Trophoblast cell (in vitro differentiated cells and primary cell): ENCODE measurements at regions not wholly inside any gene's neighbourhood (a gene's known extent, or its start where the extent isn't known, plus 50 kb on each side); places are given as distances from the start of the nearest gene placed in this dataset.

Experiments used
- DNase-seq, 2 donors: peaks; one replicate each; pipeline ENCODE4 v3.0.0-alpha.2; 2016
- H2AFZ ChIP-seq: 2 replicates; pipeline ENCODE4 v1.6.1; 2013; ENCODE audit warnings: low read length, moderate library complexity, mild to moderate bottlenecking; ENCODE audit not compliant: insufficient read depth, poor library complexity
- H2AK5ac ChIP-seq: 2 replicates; pipeline ENCODE4 v1.6.1; 2013; ENCODE audit warnings: mild to moderate bottlenecking, low read length
- H2BK120ac ChIP-seq: 2 replicates; pipeline ENCODE4 v1.6.1; 2013; ENCODE audit warnings: low read length, mild to moderate bottlenecking, moderate library complexity; ENCODE audit not compliant: insufficient read depth, poor library complexity
- H2BK12ac ChIP-seq: 2 replicates; pipeline ENCODE4 v1.6.1; 2013; ENCODE audit warnings: mild to moderate bottlenecking, low read length, moderate library complexity
- H2BK5ac ChIP-seq: 2 replicates; pipeline ENCODE4 v1.6.1; 2013; ENCODE audit warnings: low read length, low read depth, moderate library complexity, mild to moderate bottlenecking; ENCODE audit not compliant: poor library complexity
- H3K14ac ChIP-seq: 2 replicates; pipeline ENCODE4 v1.6.1; 2013; ENCODE audit warnings: mild to moderate bottlenecking, low read length
- H3K18ac ChIP-seq: 2 replicates; pipeline ENCODE4 v1.6.1; 2013; ENCODE audit warnings: mild to moderate bottlenecking, low read length
- H3K23ac ChIP-seq: 2 replicates; pipeline ENCODE4 v1.6.1; 2013; ENCODE audit warnings: low read length
- H3K27ac ChIP-seq: 2 replicates; pipeline ENCODE4 v1.5.1; 2013; ENCODE audit warnings: low read depth, mild to moderate bottlenecking, inconsistent platforms, low read length, moderate library complexity
- H3K27me3 ChIP-seq: 2 replicates; pipeline ENCODE4 v1.6.1; 2013; ENCODE audit warnings: inconsistent platforms, mild to moderate bottlenecking, low read length, moderate library complexity; ENCODE audit not compliant: insufficient read depth
- H3K36me3 ChIP-seq, 2 experiments: 1 replicate in 1 of 2; 2 replicates in 1 of 2; pipeline ENCODE4 v1.6.1; 2013; ENCODE audit warnings: low read length in 2 of 2, mild to moderate bottlenecking in 2 of 2, moderate library complexity in 1 of 2; ENCODE audit not compliant: insufficient read depth in 2 of 2, control insufficient read depth in 1 of 2
- H3K4ac ChIP-seq: 2 replicates; pipeline ENCODE4 v1.6.1; 2013; ENCODE audit warnings: low read depth, mild to moderate bottlenecking, low read length, moderate library complexity
- H3K4me1 ChIP-seq, 2 experiments: 1 replicate in 1 of 2; 2 replicates in 1 of 2; pipeline ENCODE4 v1.6.1; 2013; ENCODE audit warnings: low read length in 2 of 2, mild to moderate bottlenecking in 2 of 2, moderate library complexity in 1 of 2; ENCODE audit not compliant: insufficient read depth in 2 of 2, control insufficient read depth in 1 of 2
- H3K4me2 ChIP-seq: 2 replicates; pipeline ENCODE4 v1.6.1; 2013; ENCODE audit warnings: inconsistent platforms, mild to moderate bottlenecking, low read length, moderate library complexity
- H3K4me3 ChIP-seq: 2 replicates; pipeline ENCODE4 v1.5.1; 2013; ENCODE audit warnings: mild to moderate bottlenecking, low read depth, low read length, inconsistent platforms
- H3K79me1 ChIP-seq: one replicate; pipeline ENCODE4 v1.6.1; 2013; ENCODE audit warnings: low read length
- H3K79me2 ChIP-seq: 2 replicates; pipeline ENCODE4 v1.6.1; 2013; ENCODE audit warnings: low read length, mild to moderate bottlenecking; ENCODE audit not compliant: control insufficient read depth, insufficient read depth, poor library complexity
- H3K9ac ChIP-seq: 2 replicates; pipeline ENCODE4 v1.6.1; 2013; ENCODE audit warnings: mild to moderate bottlenecking, low read length
- H3K9me3 ChIP-seq: 2 replicates; pipeline ENCODE4 v1.6.1; 2013; ENCODE audit warnings: low read depth, mild to moderate bottlenecking, control low read depth, inconsistent platforms, low read length; ENCODE audit not compliant: insufficient read depth
- H4K12ac ChIP-seq: 2 replicates; pipeline ENCODE4 v1.6.1; 2013; ENCODE audit warnings: low read depth, mild to moderate bottlenecking, low read length, moderate library complexity
- H4K8ac ChIP-seq: 2 replicates; pipeline ENCODE4 v1.6.1; 2013; ENCODE audit warnings: low read depth, mild to moderate bottlenecking, low read length, moderate library complexity
- H4K91ac ChIP-seq: one replicate; pipeline ENCODE4 v1.6.1; 2013; ENCODE audit warnings: low read depth, mild to moderate bottlenecking, low read length, moderate library complexity
- WGBS: extraction: QIAGEN DNeasy Blood & Tissue Kit; methylation state at CpG from one replicate; pipeline ENCODE4 v1.1.7; 2013; ENCODE audit warnings: missing lambda C conversion rate; ENCODE audit not compliant: insufficient read length, insufficient coverage; ENCODE audit errors: extremely low coverage; 5-methylcytosine and 5-hydroxymethylcytosine counted together

DNA sequence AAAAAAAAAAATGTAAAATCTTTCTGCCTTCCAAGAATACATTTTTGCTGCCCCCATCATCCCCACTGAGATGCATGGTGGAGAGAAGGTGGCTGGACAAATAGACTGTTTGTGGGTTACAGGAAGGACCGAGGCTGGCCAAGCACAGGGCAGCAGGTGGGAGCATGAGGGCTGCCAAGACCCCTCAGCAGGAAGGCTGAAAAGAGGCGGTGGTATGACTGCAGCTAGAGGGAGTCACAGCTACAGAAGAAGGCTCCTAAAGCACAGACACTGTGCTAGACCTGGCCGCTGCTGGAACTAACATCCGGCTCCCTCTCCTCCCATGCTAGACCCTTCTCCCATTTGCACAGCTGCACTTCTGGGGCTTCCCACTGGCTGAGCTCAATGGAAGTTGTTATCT is 289.6 kb downstream of the TCERG1L start:
- no peak overlapping the region for H2AK5ac ChIP-seq

DNA sequence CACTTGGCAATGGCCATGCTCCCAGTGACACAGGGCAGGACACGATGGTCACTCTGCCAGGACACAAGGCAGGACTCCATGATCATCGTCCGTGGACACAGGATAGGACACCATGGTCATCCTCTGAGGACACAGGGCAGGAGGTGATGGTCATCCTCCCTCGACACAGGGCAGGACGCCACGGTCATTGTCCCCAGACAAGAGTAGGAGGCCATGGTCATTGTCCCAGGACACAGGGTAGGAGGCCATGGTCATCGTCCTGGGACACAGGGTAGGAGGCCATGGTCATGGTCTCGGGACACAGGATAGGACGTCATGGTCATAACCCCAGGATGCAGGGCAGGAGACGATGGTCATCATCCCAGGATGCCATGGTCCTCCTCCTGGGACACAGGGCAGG is 289.2 kb downstream of the TCERG1L start:
- H4K8ac ChIP-seq = no peak overlapping the region
- no peak overlapping the region for H2BK5ac ChIP-seq
- H4K12ac ChIP-seq = no peak overlapping the region
- H3K4me1 ChIP-seq = peaks cover 5 to 13% of the 10 kb centered on the region in 2 experiments
- H2AK5ac ChIP-seq = no peak overlapping the region
- H3K9ac ChIP-seq = no peak overlapping the region
- no CpG with 5 or more reads among the region's 10 CpGs for WGBS
- no peak overlapping the region for H3K23ac ChIP-seq
- no peaks in the 10 kb centered on the region for H3K79me1 ChIP-seq
- no peaks in the 10 kb centered on the region for H3K27me3 ChIP-seq
- no peak overlapping the region for H3K14ac ChIP-seq
- no peak overlapping the region for H3K18ac ChIP-seq
- H3K4ac ChIP-seq = no peak overlapping the region
- DNase-seq = no peak
- H3K4me3 ChIP-seq = no peak overlapping the region
- H2AFZ ChIP-seq = no peak overlapping the region
- no peaks in the 10 kb centered on the region for H3K36me3 ChIP-seq
- H4K91ac ChIP-seq = no peak overlapping the region
- no peak overlapping the region for H3K4me2 ChIP-seq
- H3K79me2 ChIP-seq = no peaks in the 10 kb centered on the region
- H3K9me3 ChIP-seq = peaks cover 2% of the 10 kb centered on the region
- H2BK120ac ChIP-seq = no peak overlapping the region
- no peak overlapping the region for H2BK12ac ChIP-seq
- H3K27ac ChIP-seq = no peak overlapping the region

More for the DNA sequence above, 289.6 kb downstream of the TCERG1L start:
- H3K9me3 ChIP-seq = peaks cover 2% of the 10 kb centered on the region
- H4K91ac ChIP-seq = no peak overlapping the region
- no peaks in the 10 kb centered on the region for H3K36me3 ChIP-seq
- no peak overlapping the region for H2BK12ac ChIP-seq
- H3K9ac ChIP-seq = no peak overlapping the region
- no peak overlapping the region for H4K12ac ChIP-seq
- no peak overlapping the region for H2BK5ac ChIP-seq
- no peaks in the 10 kb centered on the region for H3K79me1 ChIP-seq
- H2BK120ac ChIP-seq = no peak overlapping the region
- H3K79me2 ChIP-seq = no peaks in the 10 kb centered on the region
- H3K27me3 ChIP-seq = no peaks in the 10 kb centered on the region
- no CpG with 5 or more reads among the region's 4 CpGs for WGBS
- H2AFZ ChIP-seq = no peak overlapping the region
- no peak overlapping the region for H3K23ac ChIP-seq
- no peak for DNase-seq
- no peak overlapping the region for H4K8ac ChIP-seq
- no peak overlapping the region for H3K27ac ChIP-seq
- H3K18ac ChIP-seq = no peak overlapping the region
- no peak overlapping the region for H3K14ac ChIP-seq
- H3K4me2 ChIP-seq = no peak overlapping the region
- no peak overlapping the region for H3K4ac ChIP-seq
- no peak overlapping the region for H3K4me3 ChIP-seq
- H3K4me1 ChIP-seq = peaks cover 5 to 14% of the 10 kb centered on the region in 2 experiments

DNA sequence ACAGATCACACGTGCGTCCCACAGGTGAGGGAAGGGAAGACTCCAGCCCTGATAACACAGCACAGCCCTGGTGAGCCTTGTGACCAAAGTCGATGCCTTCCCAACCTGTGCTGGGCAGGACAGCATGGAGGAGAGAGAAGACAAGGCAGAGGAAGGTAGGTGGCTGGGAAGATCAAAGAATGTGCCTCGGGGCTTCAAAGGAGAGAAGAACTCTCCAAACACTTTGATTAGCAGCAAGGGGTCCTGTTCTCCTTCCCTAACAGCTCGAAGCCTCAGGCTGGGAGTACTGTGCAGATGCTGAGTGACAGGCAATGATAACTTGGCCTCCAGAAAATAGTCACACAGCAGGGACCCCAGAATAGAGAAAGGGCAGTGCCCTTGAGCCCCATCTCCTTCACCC is 288.5 kb downstream of the TCERG1L start:
- no peak overlapping the region for H3K4me3 ChIP-seq
- H3K36me3 ChIP-seq = no peaks in the 10 kb centered on the region
- no peak overlapping the region for H3K4ac ChIP-seq
- H3K14ac ChIP-seq = no peak overlapping the region
- no peak overlapping the region for H3K4me2 ChIP-seq
- H3K4me1 ChIP-seq = peaks cover 3 to 9% of the 10 kb centered on the region in 2 experiments
- no peaks in the 10 kb centered on the region for H3K79me1 ChIP-seq
- no peak overlapping the region for H3K23ac ChIP-seq
- no peak overlapping the region for H2BK5ac ChIP-seq
- H4K91ac ChIP-seq = no peak overlapping the region
- no peak overlapping the region for H4K12ac ChIP-seq
- no peak overlapping the region for H2BK12ac ChIP-seq
- no peaks in the 10 kb centered on the region for H3K79me2 ChIP-seq
- H3K9ac ChIP-seq = no peak overlapping the region
- no CpG with 5 or more reads among the region's 5 CpGs for WGBS
- no peak overlapping the region for H2AK5ac ChIP-seq
- H2BK120ac ChIP-seq = no peak overlapping the region
- no peak overlapping the region for H4K8ac ChIP-seq
- no peak overlapping the region for H3K18ac ChIP-seq
- no peak overlapping the region for H2AFZ ChIP-seq
- H3K27ac ChIP-seq = no peak overlapping the region
- H3K27me3 ChIP-seq = no peaks in the 10 kb centered on the region
- no peak for DNase-seq
- peaks cover 2% of the 10 kb centered on the region for H3K9me3 ChIP-seq

DNA sequence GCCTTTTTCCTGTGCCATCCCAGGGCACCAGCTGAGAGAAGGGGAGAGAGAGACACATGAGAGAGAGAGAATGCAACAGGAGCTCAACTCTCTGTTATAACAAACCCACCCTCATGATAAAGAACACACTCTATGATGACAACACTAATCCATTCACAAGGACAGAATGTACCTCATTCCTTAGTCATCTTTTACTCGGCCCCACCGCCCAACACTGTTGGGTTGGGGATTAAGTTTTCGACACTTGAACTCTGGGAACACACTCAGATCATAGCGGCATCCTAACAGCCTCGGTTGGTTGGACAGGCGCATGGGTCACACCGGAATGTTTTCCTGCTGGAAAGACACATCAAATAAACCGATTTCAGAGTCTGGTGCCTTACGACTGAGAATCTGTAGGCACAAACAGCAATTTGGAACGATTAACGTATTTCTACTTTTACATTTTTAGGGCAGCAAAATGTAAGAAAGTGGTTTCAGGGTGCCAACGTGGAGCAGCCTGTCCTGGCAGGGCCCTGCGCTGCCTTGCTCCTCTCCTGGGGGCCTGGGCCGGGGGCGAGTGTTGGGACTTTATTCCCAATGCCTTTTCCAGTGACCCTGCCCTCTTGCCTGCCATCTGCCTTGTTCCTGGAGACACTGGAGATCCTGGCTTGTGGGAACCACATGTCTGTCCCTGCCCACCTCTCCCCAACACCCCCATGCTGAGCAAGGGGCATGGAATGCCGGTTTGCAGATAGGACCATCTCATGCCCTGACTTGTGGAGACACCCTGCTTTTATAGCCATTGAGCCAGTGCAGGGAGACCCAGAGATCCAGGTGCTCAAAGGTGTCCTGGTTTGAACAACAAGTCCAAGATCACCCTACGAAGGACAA is 287.0 kb downstream of the TCERG1L start:
- WGBS = no CpG with 5 or more reads among the region's 17 CpGs
- Histone ChIP-seq H3K4me3 (no peak overlapping the region), H2BK120ac (no peak overlapping the region), H3K79me1 (no peaks in the 10 kb centered on the region), H3K27me3 (no peaks in the 10 kb centered on the region), H2BK5ac (no peak overlapping the region), H2AFZ (no peak overlapping the region), H3K4me2 (no peak overlapping the region), H3K9me3 (peaks cover 2% of the 10 kb centered on the region), H3K23ac (no peak overlapping the region), H2AK5ac (no peak overlapping the region), H3K36me3 (no peaks in the 10 kb centered on the region), H3K4me1 (no peaks in the 10 kb centered on the region), H3K27ac (no peak overlapping the region), H4K8ac (no peak overlapping the region), H3K4ac (no peak overlapping the region), H3K9ac (no peak overlapping the region), H3K18ac (no peak overlapping the region), H3K79me2 (no peaks in the 10 kb centered on the region), H4K91ac (no peak overlapping the region), H4K12ac (no peak overlapping the region), H3K14ac (no peak overlapping the region), H2BK12ac (no peak overlapping the region)
- no peak for DNase-seq
